ENCODE measurements at regions not wholly inside any gene's neighbourhood (a gene's known extent, or its start where the extent isn't known, plus 50 kb on each side); places are given as distances from the start of the nearest gene placed in this dataset.

- H2BK20ac ChIP-seq (ENCODE audit: low read depth, low read length), result no peak overlapping the region
- no peak overlapping the region for H3K4me3 ChIP-seq (ENCODE audit: insufficient read depth, low read depth, low read length)
- no peak overlapping the region for H2BK15ac ChIP-seq (ENCODE audit: low read depth, low read length)
- no peak overlapping the region for H2AFZ ChIP-seq (replicated peaks; ENCODE audit: low read length, poor library complexity)
- H3K23ac ChIP-seq (ENCODE audit: low read depth, low read length), result no peak overlapping the region
- H4K20me1 ChIP-seq (ENCODE audit: insufficient read depth, low read length), result no peaks in the 10 kb centered on the region
- no peak overlapping the region for H2BK120ac ChIP-seq (ENCODE audit: low read depth, low read length)
- no peak overlapping the region for H4K5ac ChIP-seq (ENCODE audit: low read depth, low read length)
- H2BK5ac ChIP-seq (ENCODE audit: low read depth, low read length, poor library complexity, severe bottlenecking), result no peak overlapping the region
- ATAC-seq (ENCODE audit: low read depth), result no peak
- no peaks in the 10 kb centered on the region for H3K27me3 ChIP-seq (ENCODE audit: control insufficient read depth, insufficient read depth, low read length)
- H2AK5ac ChIP-seq (ENCODE audit: low read depth, low read length), result no peak overlapping the region
- no peak overlapping the region for H3K4me2 ChIP-seq (ENCODE audit: low read depth, low read length)
- POLR2A ChIA-PET (ENCODE audit: unreplicated experiment), result no interaction called here
- no peak overlapping the region for H2AK9ac ChIP-seq (replicated peaks; ENCODE audit: low read depth, low read length, poor library complexity)
- no TSS peak for BruUV-seq (replicated peaks)
- TF ChIP-seq, protein P1, sequence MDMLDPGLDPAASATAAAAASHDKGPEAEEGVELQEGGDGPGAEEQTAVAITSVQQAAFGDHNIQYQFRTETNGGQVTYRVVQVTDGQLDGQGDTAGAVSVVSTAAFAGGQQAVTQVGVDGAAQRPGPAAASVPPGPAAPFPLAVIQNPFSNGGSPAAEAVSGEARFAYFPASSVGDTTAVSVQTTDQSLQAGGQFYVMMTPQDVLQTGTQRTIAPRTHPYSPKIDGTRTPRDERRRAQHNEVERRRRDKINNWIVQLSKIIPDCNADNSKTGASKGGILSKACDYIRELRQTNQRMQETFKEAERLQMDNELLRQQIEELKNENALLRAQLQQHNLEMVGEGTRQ (IDR thresholded peaks at IDR 0.05; ENCODE audit: low read depth, low read length), result no peak
- TF ChIP-seq, protein P2, sequence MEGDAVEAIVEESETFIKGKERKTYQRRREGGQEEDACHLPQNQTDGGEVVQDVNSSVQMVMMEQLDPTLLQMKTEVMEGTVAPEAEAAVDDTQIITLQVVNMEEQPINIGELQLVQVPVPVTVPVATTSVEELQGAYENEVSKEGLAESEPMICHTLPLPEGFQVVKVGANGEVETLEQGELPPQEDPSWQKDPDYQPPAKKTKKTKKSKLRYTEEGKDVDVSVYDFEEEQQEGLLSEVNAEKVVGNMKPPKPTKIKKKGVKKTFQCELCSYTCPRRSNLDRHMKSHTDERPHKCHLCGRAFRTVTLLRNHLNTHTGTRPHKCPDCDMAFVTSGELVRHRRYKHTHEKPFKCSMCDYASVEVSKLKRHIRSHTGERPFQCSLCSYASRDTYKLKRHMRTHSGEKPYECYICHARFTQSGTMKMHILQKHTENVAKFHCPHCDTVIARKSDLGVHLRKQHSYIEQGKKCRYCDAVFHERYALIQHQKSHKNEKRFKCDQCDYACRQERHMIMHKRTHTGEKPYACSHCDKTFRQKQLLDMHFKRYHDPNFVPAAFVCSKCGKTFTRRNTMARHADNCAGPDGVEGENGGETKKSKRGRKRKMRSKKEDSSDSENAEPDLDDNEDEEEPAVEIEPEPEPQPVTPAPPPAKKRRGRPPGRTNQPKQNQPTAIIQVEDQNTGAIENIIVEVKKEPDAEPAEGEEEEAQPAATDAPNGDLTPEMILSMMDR (conservative IDR thresholded peaks at IDR 0.05; ENCODE audit: low read depth, low read length), result no peak
- no peak for DNase-seq
- dilution Hi-C loops (cut with HindIII; ENCODE audit: low sequenced_read_pairs, unreplicated experiment), result no loop called here
- H4K8ac ChIP-seq (ENCODE audit: low read depth in 2 of 2, low read length in 2 of 2), result no peak overlapping the region
- H3K9me3 ChIP-seq (ENCODE audit: control insufficient read depth, insufficient read depth, low read length), result no peaks in the 10 kb centered on the region
- in situ Hi-C loops (cut with MboI; ENCODE audit: low sequenced_read_pairs), result no loop called here
- no peak overlapping the region for H4K91ac ChIP-seq (ENCODE audit: insufficient read depth, low read depth, low read length)
- peaks cover 23% of the 10 kb centered on the region; the same call in 1 of the 2 replicates for H3K9me1 ChIP-seq (ENCODE audit: insufficient read depth, low read length)
- no peak overlapping the region for H3K18ac ChIP-seq (ENCODE audit: low read depth, low read length)
- CTCF ChIA-PET, result no interaction called here
- H3K4ac ChIP-seq (ENCODE audit: low read depth, low read length), result no peak overlapping the region
- H3K9ac ChIP-seq (ENCODE audit: low read depth, low read length), result no peak overlapping the region
- intact Hi-C loops (cut with micrococcal nuclease), result no loop called here
- peaks cover 27% of the 10 kb centered on the region for H3K4me1 ChIP-seq (ENCODE audit: control insufficient read depth, insufficient read depth, low read length)
- no peaks in the 10 kb centered on the region for H3K36me3 ChIP-seq (ENCODE audit: control insufficient read depth, insufficient read depth, low read length)
- no peaks in the 10 kb centered on the region for H3K79me1 ChIP-seq (ENCODE audit: low read depth in 1 of 2, low read length in 2 of 2)
- no peak overlapping the region for H3K27ac ChIP-seq (ENCODE audit: insufficient read depth, low read length)
- 0 out of 2 replicates have a peak overlapping the region, but pooled peaks have one; percentile 39 for H3K14ac ChIP-seq (replicated peaks; ENCODE audit: low read depth, low read length)
- H3K56ac ChIP-seq (ENCODE audit: extremely low read depth, insufficient read depth, low read length), result no peak overlapping the region
Measured at GRCh38 chr11:10377183-10377582, 72.3 kb downstream of the ADM start.

All from IMR-90 (cell line).